OCI-LY7 (cell line): ENCODE measurements at regions not wholly inside any gene's neighbourhood (a gene's known extent, or its start where the extent isn't known, plus 50 kb on each side); places are given as distances from the start of the nearest gene placed in this dataset.

Experiments
- EZH2phosphoT487 ChIP-seq: fragments of 200-600 bp; sonication (generic); IDR thresholded peaks from 2 replicates; pipeline ENCODE4 v1.6.1; 2018; ENCODE audit warnings: low read depth, borderline replicate concordance, mild to moderate bottlenecking, mixed run types, antibody characterized with exemption, low read length, moderate library complexity, mixed read lengths
- TF ChIP-seq, protein P1 (sequence below): fragments of 200-600 bp; sonication (generic); conservative IDR thresholded peaks from 2 replicates; pipeline ENCODE4 v1.5.1; 2014; ENCODE audit warnings: mild to moderate bottlenecking, antibody characterized with exemption, low read length, moderate library complexity, mixed read lengths

DNA sequence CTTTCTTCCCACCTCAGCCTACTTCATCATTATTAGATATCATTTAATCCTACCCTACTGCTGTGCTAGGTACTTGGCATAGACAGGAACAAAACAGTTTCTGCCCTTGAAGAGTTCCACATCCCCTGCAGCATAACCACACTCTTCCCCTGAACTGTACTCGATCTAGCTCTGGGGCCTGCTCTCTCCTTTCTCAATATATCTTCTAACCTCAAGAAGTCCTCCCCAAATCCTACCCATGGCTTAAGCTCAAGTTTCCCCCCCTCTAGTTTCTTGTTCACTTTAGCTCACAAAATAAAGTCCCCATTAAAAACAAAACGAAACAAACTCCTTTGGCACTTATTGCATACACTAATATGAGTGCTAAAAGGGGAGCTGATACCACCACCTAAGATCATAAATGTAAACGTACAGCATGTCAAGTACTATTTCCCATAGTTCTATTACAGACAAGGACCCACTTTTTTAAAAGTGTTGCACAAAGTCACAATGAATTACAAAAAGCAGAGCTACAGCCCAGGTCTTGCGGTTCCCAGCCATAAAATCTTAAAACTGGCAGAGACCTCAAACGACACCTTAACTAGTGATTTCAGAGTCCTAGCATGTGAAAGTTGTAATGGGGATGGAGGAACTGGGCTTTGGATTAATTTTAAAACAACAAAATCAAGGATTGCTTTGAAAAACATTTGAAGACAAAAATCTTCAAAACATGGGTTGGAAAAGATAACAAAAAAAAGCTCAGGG is 80.7 kb downstream of the PTPDC1 start:
- TF ChIP-seq, protein P1, sequence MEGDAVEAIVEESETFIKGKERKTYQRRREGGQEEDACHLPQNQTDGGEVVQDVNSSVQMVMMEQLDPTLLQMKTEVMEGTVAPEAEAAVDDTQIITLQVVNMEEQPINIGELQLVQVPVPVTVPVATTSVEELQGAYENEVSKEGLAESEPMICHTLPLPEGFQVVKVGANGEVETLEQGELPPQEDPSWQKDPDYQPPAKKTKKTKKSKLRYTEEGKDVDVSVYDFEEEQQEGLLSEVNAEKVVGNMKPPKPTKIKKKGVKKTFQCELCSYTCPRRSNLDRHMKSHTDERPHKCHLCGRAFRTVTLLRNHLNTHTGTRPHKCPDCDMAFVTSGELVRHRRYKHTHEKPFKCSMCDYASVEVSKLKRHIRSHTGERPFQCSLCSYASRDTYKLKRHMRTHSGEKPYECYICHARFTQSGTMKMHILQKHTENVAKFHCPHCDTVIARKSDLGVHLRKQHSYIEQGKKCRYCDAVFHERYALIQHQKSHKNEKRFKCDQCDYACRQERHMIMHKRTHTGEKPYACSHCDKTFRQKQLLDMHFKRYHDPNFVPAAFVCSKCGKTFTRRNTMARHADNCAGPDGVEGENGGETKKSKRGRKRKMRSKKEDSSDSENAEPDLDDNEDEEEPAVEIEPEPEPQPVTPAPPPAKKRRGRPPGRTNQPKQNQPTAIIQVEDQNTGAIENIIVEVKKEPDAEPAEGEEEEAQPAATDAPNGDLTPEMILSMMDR: no peak
- TF ChIP-seq EZH2phosphoT487: no peak
